HL-60 (cell line): ENCODE measurements at regions not wholly inside any gene's neighbourhood (a gene's known extent, or its start where the extent isn't known, plus 50 kb on each side); places are given as distances from the start of the nearest gene placed in this dataset.

Experiments used
- DNase-seq, 2 experiments: peaks; one replicate each; pipeline ENCODE4 v3.0.0-alpha.2; 2010 to 2020; ENCODE audit warnings: low read depth in 1 of 2, low spot score in 1 of 2
- H3K27ac ChIP-seq: fragments of 250-450 bp; sonication (Bioruptor Pico); replicated peaks from 2 replicates; pipeline ENCODE4 v1.5.1; 2020; ENCODE audit warnings: mild to moderate bottlenecking, moderate library complexity
- H3K27me3 ChIP-seq: fragments of 250-450 bp; sonication (Bioruptor Pico); 2 replicates; pipeline ENCODE4 v1.5.1; 2021; ENCODE audit warnings: mild to moderate bottlenecking, moderate library complexity; ENCODE audit not compliant: insufficient read depth, poor library complexity, severe bottlenecking
- H3K4me3 ChIP-seq: replicated peaks from 2 replicates; pipeline ENCODE4 v1.5.1; 2011; ENCODE audit warnings: mild to moderate bottlenecking, control low read depth, low read length; ENCODE audit not compliant: insufficient read depth
- GABPA ChIP-seq: IDR thresholded peaks from 2 replicates; pipeline ENCODE4 v1.6.1; 2012; ENCODE audit warnings: low read depth
- POLR2AphosphoS5 ChIP-seq: IDR thresholded peaks from 2 replicates; pipeline ENCODE4 v1.6.1; 2012; ENCODE audit warnings: low read depth
- SPI1 ChIP-seq: IDR thresholded peaks from 2 replicates; pipeline ENCODE4 v1.6.1; 2012; ENCODE audit warnings: low read depth, mild to moderate bottlenecking, borderline replicate concordance
- TF ChIP-seq, protein P1 (sequence below): IDR thresholded peaks from one replicate; pipeline ENCODE4 v1.5.1; 2011; ENCODE audit warnings: low read length, control low read depth, inconsistent platforms; ENCODE audit not compliant: insufficient read depth
- TF ChIP-seq, protein P2 (sequence below): IDR thresholded peaks from 2 replicates; pipeline ENCODE4 v1.6.1; 2012; ENCODE audit warnings: low read depth; ENCODE audit not compliant: insufficient replicate concordance

GRCh38 chr2:201950606-201951005 is 83.0 kb upstream of the FZD7 start:
- H3K27ac ChIP-seq = no peak overlapping the region
- H3K4me3 ChIP-seq = no peak overlapping the region
- DNase-seq = no peak
- no peaks in the 10 kb centered on the region for H3K27me3 ChIP-seq
- TF ChIP-seq SPI1 = no peak
- TF ChIP-seq GABPA = no peak
- TF ChIP-seq, protein P1, sequence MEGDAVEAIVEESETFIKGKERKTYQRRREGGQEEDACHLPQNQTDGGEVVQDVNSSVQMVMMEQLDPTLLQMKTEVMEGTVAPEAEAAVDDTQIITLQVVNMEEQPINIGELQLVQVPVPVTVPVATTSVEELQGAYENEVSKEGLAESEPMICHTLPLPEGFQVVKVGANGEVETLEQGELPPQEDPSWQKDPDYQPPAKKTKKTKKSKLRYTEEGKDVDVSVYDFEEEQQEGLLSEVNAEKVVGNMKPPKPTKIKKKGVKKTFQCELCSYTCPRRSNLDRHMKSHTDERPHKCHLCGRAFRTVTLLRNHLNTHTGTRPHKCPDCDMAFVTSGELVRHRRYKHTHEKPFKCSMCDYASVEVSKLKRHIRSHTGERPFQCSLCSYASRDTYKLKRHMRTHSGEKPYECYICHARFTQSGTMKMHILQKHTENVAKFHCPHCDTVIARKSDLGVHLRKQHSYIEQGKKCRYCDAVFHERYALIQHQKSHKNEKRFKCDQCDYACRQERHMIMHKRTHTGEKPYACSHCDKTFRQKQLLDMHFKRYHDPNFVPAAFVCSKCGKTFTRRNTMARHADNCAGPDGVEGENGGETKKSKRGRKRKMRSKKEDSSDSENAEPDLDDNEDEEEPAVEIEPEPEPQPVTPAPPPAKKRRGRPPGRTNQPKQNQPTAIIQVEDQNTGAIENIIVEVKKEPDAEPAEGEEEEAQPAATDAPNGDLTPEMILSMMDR = no peak
- TF ChIP-seq, protein P2, sequence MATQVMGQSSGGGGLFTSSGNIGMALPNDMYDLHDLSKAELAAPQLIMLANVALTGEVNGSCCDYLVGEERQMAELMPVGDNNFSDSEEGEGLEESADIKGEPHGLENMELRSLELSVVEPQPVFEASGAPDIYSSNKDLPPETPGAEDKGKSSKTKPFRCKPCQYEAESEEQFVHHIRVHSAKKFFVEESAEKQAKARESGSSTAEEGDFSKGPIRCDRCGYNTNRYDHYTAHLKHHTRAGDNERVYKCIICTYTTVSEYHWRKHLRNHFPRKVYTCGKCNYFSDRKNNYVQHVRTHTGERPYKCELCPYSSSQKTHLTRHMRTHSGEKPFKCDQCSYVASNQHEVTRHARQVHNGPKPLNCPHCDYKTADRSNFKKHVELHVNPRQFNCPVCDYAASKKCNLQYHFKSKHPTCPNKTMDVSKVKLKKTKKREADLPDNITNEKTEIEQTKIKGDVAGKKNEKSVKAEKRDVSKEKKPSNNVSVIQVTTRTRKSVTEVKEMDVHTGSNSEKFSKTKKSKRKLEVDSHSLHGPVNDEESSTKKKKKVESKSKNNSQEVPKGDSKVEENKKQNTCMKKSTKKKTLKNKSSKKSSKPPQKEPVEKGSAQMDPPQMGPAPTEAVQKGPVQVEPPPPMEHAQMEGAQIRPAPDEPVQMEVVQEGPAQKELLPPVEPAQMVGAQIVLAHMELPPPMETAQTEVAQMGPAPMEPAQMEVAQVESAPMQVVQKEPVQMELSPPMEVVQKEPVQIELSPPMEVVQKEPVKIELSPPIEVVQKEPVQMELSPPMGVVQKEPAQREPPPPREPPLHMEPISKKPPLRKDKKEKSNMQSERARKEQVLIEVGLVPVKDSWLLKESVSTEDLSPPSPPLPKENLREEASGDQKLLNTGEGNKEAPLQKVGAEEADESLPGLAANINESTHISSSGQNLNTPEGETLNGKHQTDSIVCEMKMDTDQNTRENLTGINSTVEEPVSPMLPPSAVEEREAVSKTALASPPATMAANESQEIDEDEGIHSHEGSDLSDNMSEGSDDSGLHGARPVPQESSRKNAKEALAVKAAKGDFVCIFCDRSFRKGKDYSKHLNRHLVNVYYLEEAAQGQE = no peak
- no peak for TF ChIP-seq POLR2AphosphoS5

- no peak overlapping the region for H3K4me3 ChIP-seq
- H3K27me3 ChIP-seq = no peaks in the 10 kb centered on the region
- no peak for TF ChIP-seq GABPA
- TF ChIP-seq, protein P1 = no peak
- TF ChIP-seq, protein P2 = no peak
- TF ChIP-seq POLR2AphosphoS5 = no peak
- no peak for TF ChIP-seq SPI1
- DNase-seq = no peak
- H3K27ac ChIP-seq = no peak overlapping the region
Observed at GRCh38 chr2:201952187-201952586, 81.5 kb upstream of the FZD7 start.

- Histone ChIP-seq H3K27me3 (no peaks in the 10 kb centered on the region), H3K27ac (no peak overlapping the region), H3K4me3 (no peak overlapping the region)
- TF ChIP-seq GABPA = no peak
- TF ChIP-seq, protein P1 = no peak
- TF ChIP-seq SPI1 = no peak
- no peak for TF ChIP-seq POLR2AphosphoS5
- TF ChIP-seq, protein P2 = no peak
- DNase-seq = no peak
Observed at GRCh38 chr2:201953396-201953795, 80.3 kb upstream of the FZD7 start.
